ENCODE measurements at regions not wholly inside any gene's neighbourhood (a gene's known extent, or its start where the extent isn't known, plus 50 kb on each side); places are given as distances from the start of the nearest gene placed in this dataset.

GRCh38 chr2:21746499-21746898 is 622.7 kb downstream of the TDRD15 start:
- no peak for TF ChIP-seq CTCF (IDR thresholded peaks at IDR 0.05; ENCODE audit: insufficient read depth, low read depth, low read length, missing control alignments)
- DNase-seq (ENCODE audit: low read depth): no peak
- H3K4me3 ChIP-seq (ENCODE audit: low read length): no peak overlapping the region

GRCh38 chr2:21748501-21748900 is 624.7 kb downstream of the TDRD15 start:
- H3K4me3 ChIP-seq (ENCODE audit: low read length): no peak overlapping the region
- DNase-seq (ENCODE audit: low read depth): no peak
- no peak for TF ChIP-seq CTCF (IDR thresholded peaks at IDR 0.05; ENCODE audit: insufficient read depth, low read depth, low read length, missing control alignments)

GRCh38 chr2:21754164-21754788 is 630.5 kb downstream of the TDRD15 start:
- TF ChIP-seq CTCF (IDR thresholded peaks at IDR 0.05; ENCODE audit: insufficient read depth, low read depth, low read length, missing control alignments): no peak
- DNase-seq (ENCODE audit: low read depth): no peak

GRCh38 chr2:21757805-21758430 is 634.1 kb downstream of the TDRD15 start:
- H3K4me3 ChIP-seq (ENCODE audit: low read length): no peak overlapping the region
- no peak for TF ChIP-seq CTCF (IDR thresholded peaks at IDR 0.05; ENCODE audit: insufficient read depth, low read depth, low read length, missing control alignments)
- DNase-seq (ENCODE audit: low read depth): no peak

More at GRCh38 chr2:21754164-21754788, 630.5 kb downstream of the TDRD15 start:
- no peak overlapping the region for H3K4me3 ChIP-seq (ENCODE audit: low read length)

GRCh38 chr2:21759819-21760218 is 636.1 kb downstream of the TDRD15 start:
- no peak overlapping the region for H3K4me3 ChIP-seq (ENCODE audit: low read length)
- TF ChIP-seq CTCF (IDR thresholded peaks at IDR 0.05; ENCODE audit: insufficient read depth, low read depth, low read length, missing control alignments): no peak
- no peak for DNase-seq (ENCODE audit: low read depth)

GRCh38 chr2:21761361-21761760 is 637.6 kb downstream of the TDRD15 start:
- no peak overlapping the region for H3K4me3 ChIP-seq (ENCODE audit: low read length)
- TF ChIP-seq CTCF (IDR thresholded peaks at IDR 0.05; ENCODE audit: insufficient read depth, low read depth, low read length, missing control alignments): no peak
- DNase-seq (ENCODE audit: low read depth): no peak

GRCh38 chr2:21763501-21763900 is 639.7 kb downstream of the TDRD15 start:
- H3K4me3 ChIP-seq (ENCODE audit: low read length): no peak overlapping the region
- no peak for DNase-seq (ENCODE audit: low read depth)
- no peak for TF ChIP-seq CTCF (IDR thresholded peaks at IDR 0.05; ENCODE audit: insufficient read depth, low read depth, low read length, missing control alignments)

Measured in epithelial cell of esophagus (primary cell).